Panc1 (cell line): ENCODE measurements at regions not wholly inside any gene's neighbourhood (a gene's known extent, or its start where the extent isn't known, plus 50 kb on each side); places are given as distances from the start of the nearest gene placed in this dataset.

ENCODE experiments used
- ATAC-seq: fragments of 200-7000 bp; cut with Tn5 transposase; 2 replicates; pipeline ENCODE4 v1.9.1; 2020; ENCODE audit warnings: mild to moderate bottlenecking, moderate library complexity
- BruUV-seq: library from RNA; stranded (reverse); fragments of 400-500 nt; replicated peaks from 2 replicates; lab custom pipeline; 2021; lab: Mats Ljungman, UMichigan
- CTCF ChIA-PET: fragments of 300-600 bp; sonication (Branson Sonifier 250); formaldehyde crosslinking; loops from one replicate; lab custom pipeline; 2022; ENCODE audit warnings: antibody characterized with exemption; lab: Charles Lee
- POLR2A ChIA-PET: fragments of 300-600 bp; sonication (Branson Sonifier 250); formaldehyde crosslinking; loops from one replicate; lab custom pipeline; 2022; ENCODE audit warnings: antibody characterized with exemption; lab: Charles Lee
- DNase-seq: peaks from one replicate; pipeline ENCODE4 v3.0.0-alpha.2; 2010; ENCODE audit warnings: low read depth, low spot score
- H3K27ac ChIP-seq: 2 replicates; pipeline ENCODE4 v1.5.1; 2011; ENCODE audit warnings: mild to moderate bottlenecking, low read length, inconsistent platforms
- H3K27me3 ChIP-seq: fragments of 200-500 bp; sonication (Bioruptor generic); 2 replicates; pipeline ENCODE4 v1.6.0; 2014; ENCODE audit warnings: low read length, inconsistent platforms; ENCODE audit not compliant: control insufficient read depth, insufficient read depth
- H3K36me3 ChIP-seq: fragments of 200-500 bp; sonication (Bioruptor generic); 2 replicates; pipeline ENCODE4 v1.5.1; 2014; ENCODE audit warnings: inconsistent platforms, mild to moderate bottlenecking, low read length, moderate library complexity; ENCODE audit not compliant: control insufficient read depth, insufficient read depth
- H3K4me1 ChIP-seq: 2 replicates; pipeline ENCODE4 v1.5.1; 2011; ENCODE audit warnings: inconsistent platforms, mild to moderate bottlenecking, low read length, moderate library complexity; ENCODE audit not compliant: control insufficient read depth, insufficient read depth
- H3K4me3 ChIP-seq, 2 experiments: 2 replicates each; pipeline ENCODE4 v1.5.1; 2011 to 2012; ENCODE audit warnings: low read depth in 2 of 2, low read length in 2 of 2, mild to moderate bottlenecking in 2 of 2, inconsistent platforms in 1 of 2, moderate library complexity in 1 of 2
- H3K9me3 ChIP-seq: fragments of 200-500 bp; sonication (Bioruptor generic); 2 replicates; pipeline ENCODE4 v1.5.1; 2014; ENCODE audit warnings: low read depth, mild to moderate bottlenecking, inconsistent platforms, low read length, moderate library complexity; ENCODE audit not compliant: control insufficient read depth, insufficient read depth
- POLR2AphosphoS5 ChIP-seq: IDR thresholded peaks from 2 replicates; pipeline ENCODE4 v1.6.1; 2012; ENCODE audit warnings: mild to moderate bottlenecking, low read depth, low read length, moderate library complexity
- REST ChIP-seq, 2 experiments: IDR thresholded peaks; 2 replicates each; pipeline ENCODE4 v1.6.1; 2011 to 2012; ENCODE audit warnings: low read depth in 2 of 2, control low read depth in 1 of 2, low read length in 1 of 2, mild to moderate bottlenecking in 1 of 2, moderate library complexity in 1 of 2; ENCODE audit not compliant: insufficient read depth in 1 of 2
- SIN3A ChIP-seq: IDR thresholded peaks from 2 replicates; pipeline ENCODE4 v1.6.1; 2012; ENCODE audit warnings: low read depth, mild to moderate bottlenecking, low read length, moderate library complexity, borderline replicate concordance; ENCODE audit not compliant: insufficient read depth
- TCF7L2 ChIP-seq: IDR thresholded peaks from 2 replicates; pipeline ENCODE4 v1.6.1; 2011; ENCODE audit warnings: mild to moderate bottlenecking, low read depth, low read length, inconsistent platforms
- in situ Hi-C: cut with HindIII; loops from 2 replicates; pipeline ENCODE4 v1.10.0; 2016; ENCODE audit warnings: low sequenced_read_pairs, low pct_unique_long_range_greater_than_20kb
- intact Hi-C: fragments of 100-400 bp; cut with micrococcal nuclease; formaldehyde crosslinking; loops from one replicate; pipeline ENCODE4 v1.10.0; 2022; ENCODE audit not compliant: unreplicated experiment
- TF ChIP-seq, protein P1 (sequence below): fragments of 450-650 bp; IDR thresholded peaks from 2 replicates; pipeline ENCODE4 v1.5.1; 2017; ENCODE audit warnings: mild to moderate bottlenecking

- Histone ChIP-seq H3K9me3 (no peaks in the 10 kb centered on the region), H3K27ac (no peak overlapping the region), H3K4me1 (no peaks in the 10 kb centered on the region), H3K27me3 (no peaks in the 10 kb centered on the region), H3K36me3 (no peaks in the 10 kb centered on the region), H3K4me3 (no peak overlapping the region)
- CTCF ChIA-PET, result no interaction called here
- intact Hi-C loops, result no loop called here
- ATAC-seq (no peak), DNase-seq (no peak)
- in situ Hi-C loops, result no loop called here
- POLR2A ChIA-PET, result no interaction called here
- BruUV-seq, result no TSS peak
- TF ChIP-seq TCF7L2, result no peak
- TF ChIP-seq POLR2AphosphoS5, result no peak
- TF ChIP-seq, protein P1, sequence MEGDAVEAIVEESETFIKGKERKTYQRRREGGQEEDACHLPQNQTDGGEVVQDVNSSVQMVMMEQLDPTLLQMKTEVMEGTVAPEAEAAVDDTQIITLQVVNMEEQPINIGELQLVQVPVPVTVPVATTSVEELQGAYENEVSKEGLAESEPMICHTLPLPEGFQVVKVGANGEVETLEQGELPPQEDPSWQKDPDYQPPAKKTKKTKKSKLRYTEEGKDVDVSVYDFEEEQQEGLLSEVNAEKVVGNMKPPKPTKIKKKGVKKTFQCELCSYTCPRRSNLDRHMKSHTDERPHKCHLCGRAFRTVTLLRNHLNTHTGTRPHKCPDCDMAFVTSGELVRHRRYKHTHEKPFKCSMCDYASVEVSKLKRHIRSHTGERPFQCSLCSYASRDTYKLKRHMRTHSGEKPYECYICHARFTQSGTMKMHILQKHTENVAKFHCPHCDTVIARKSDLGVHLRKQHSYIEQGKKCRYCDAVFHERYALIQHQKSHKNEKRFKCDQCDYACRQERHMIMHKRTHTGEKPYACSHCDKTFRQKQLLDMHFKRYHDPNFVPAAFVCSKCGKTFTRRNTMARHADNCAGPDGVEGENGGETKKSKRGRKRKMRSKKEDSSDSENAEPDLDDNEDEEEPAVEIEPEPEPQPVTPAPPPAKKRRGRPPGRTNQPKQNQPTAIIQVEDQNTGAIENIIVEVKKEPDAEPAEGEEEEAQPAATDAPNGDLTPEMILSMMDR, result no peak
- TF ChIP-seq REST (IDR thresholded peaks at IDR 0.05; ENCODE audit: insufficient read depth in 1 of 2, low read depth in 2 of 2, low read length in 1 of 2), result no peak
- no peak for TF ChIP-seq SIN3A
Observed at GRCh38 chr3:22349215-22349851, 598.3 kb upstream of the ZNF385D start.

DNA sequence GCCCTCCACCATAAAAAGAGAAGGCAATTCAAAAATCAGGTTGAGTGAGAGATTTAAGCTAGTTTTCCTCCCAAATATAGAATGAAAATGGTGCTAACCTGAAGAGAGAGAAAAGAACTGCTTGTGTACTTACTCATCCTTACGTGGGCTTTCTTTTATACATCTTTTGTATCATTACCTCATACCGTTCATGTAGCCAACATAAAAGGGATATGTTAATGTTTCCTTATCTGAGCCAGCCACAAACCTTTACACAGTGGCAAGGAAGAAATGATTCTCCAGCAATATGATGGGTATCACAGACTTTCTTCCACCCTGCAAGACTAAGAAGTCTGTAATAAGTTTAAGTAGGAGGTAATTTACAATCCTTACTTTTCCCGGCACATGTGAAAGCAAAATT, 600.8 kb upstream of the ZNF385D start:
- Histone ChIP-seq H3K4me1 (no peaks in the 10 kb centered on the region), H3K9me3 (no peaks in the 10 kb centered on the region), H3K4me3 (no peak overlapping the region), H3K27ac (no peak overlapping the region), H3K27me3 (no peaks in the 10 kb centered on the region), H3K36me3 (no peaks in the 10 kb centered on the region)
- CTCF ChIA-PET, result no interaction called here
- TF ChIP-seq, protein P1, result no peak
- TF ChIP-seq TCF7L2 (no peak), REST (IDR thresholded peaks at IDR 0.05; ENCODE audit: insufficient read depth in 1 of 2, low read depth in 2 of 2, low read length in 1 of 2) (no peak), SIN3A (no peak), POLR2AphosphoS5 (no peak)
- ATAC-seq (no peak), DNase-seq (no peak)
- in situ Hi-C loops (no loop called here), intact Hi-C loops (no loop called here)
- POLR2A ChIA-PET, result no interaction called here
- BruUV-seq, result no TSS peak
